ENCODE measurements at regions not wholly inside any gene's neighbourhood (a gene's known extent, or its start where the extent isn't known, plus 50 kb on each side); places are given as distances from the start of the nearest gene placed in this dataset.
"Not testable (repeated sequence)": the region's sequence is repeated elsewhere in the genome, so short reads cannot be mapped to it uniquely, and the experiment has no call there.

GRCh38 chr21:27517177-27517576 is 550.3 kb upstream of the ADAMTS5 start:
- not testable (repeated sequence) for H3K79me2 ChIP-seq (replicated peaks; ENCODE audit: insufficient read depth); H3K27me3 Mint-ChIP-seq (ENCODE audit: insufficient read depth, low read depth, poor library complexity); H3K4me2 ChIP-seq; H3K36me3 ChIP-seq (ENCODE audit: insufficient read depth); H3K4me1 Mint-ChIP-seq; H2AFZ ChIP-seq; H3K27me3 ChIP-seq (ENCODE audit: insufficient read depth); H3F3A ChIP-seq (replicated peaks; ENCODE audit: low read depth); H4K20me1 ChIP-seq (replicated peaks; ENCODE audit: insufficient read depth); H3K27ac ChIP-seq (ENCODE audit: low read depth); H3K9me2 ChIP-seq (ENCODE audit: insufficient read depth); DNase-seq (ENCODE audit: low spot score); H3K27ac Mint-ChIP-seq; H3K4me1 ChIP-seq (ENCODE audit: insufficient read depth); H3K4me3 Mint-ChIP-seq; ATAC-seq; H3K4me3 ChIP-seq
- Mint-ChIP-seq H3K9me3 (peaks cover 48% of the 10 kb centered on the region), H3K36me3 (ENCODE audit: low read depth) (peaks cover 28% of the 10 kb centered on the region)

DNA sequence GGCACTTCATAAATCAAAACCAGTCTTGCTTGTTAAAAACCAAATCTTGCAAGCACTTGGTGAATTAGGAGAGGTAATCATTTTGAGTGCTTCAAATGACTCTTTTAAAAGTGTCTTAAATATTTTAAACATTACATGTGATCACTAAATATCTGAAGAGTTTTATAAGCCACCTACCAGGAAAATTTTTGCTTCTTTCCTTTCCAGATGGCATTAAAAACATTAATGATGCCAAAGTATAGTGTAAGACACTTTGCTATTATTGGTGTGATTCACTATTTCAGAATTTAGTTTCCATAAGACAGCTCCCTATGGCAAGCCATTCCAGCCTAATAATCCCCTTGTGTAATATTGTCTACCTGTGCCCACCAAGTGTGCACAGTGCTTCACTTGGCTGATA is 548.8 kb upstream of the ADAMTS5 start:
- no peak for ATAC-seq
- no peak for DNase-seq (ENCODE audit: low spot score)
- Histone ChIP-seq H3K9me2 (ENCODE audit: insufficient read depth) (0 out of 2 replicates have a peak, but pooled peaks cover 8% of the 10 kb centered on the region), H3K4me3 (no peak overlapping the region), H3K27ac (ENCODE audit: low read depth) (no peak overlapping the region), H3F3A (replicated peaks; ENCODE audit: low read depth) (no peaks in the 10 kb centered on the region), H3K27me3 (ENCODE audit: insufficient read depth) (no peaks in the 10 kb centered on the region), H3K36me3 (ENCODE audit: insufficient read depth) (0 out of 2 replicates have a peak, but pooled peaks cover 8% of the 10 kb centered on the region), H3K4me1 (ENCODE audit: insufficient read depth) (no peaks in the 10 kb centered on the region), H3K4me2 (no peak overlapping the region), H2AFZ (no peak overlapping the region), H3K79me2 (replicated peaks; ENCODE audit: insufficient read depth) (no peaks in the 10 kb centered on the region), H4K20me1 (replicated peaks; ENCODE audit: insufficient read depth) (no peaks in the 10 kb centered on the region)
- Mint-ChIP-seq H3K36me3 (ENCODE audit: low read depth) (peaks cover 22% of the 10 kb centered on the region), H3K4me3 (no peak overlapping the region), H3K4me1 (peaks cover 5% of the 10 kb centered on the region; the same call in 2 of the 3 replicates), H3K27me3 (ENCODE audit: insufficient read depth, low read depth, poor library complexity) (no peaks in the 10 kb centered on the region), H3K27ac (no peak overlapping the region), H3K9me3 (peaks cover 34% of the 10 kb centered on the region)
- no peak for TF ChIP-seq EZH2phosphoT487 (IDR thresholded peaks at IDR 0.05; ENCODE audit: unreplicated experiment)
- no peak for TF ChIP-seq POLR2AphosphoS5 (IDR thresholded peaks at IDR 0.05; ENCODE audit: low read depth)
- no peak for TF ChIP-seq EZH2 (IDR thresholded peaks at IDR 0.05; ENCODE audit: low read depth, unreplicated experiment)
- TF ChIP-seq, protein P1, sequence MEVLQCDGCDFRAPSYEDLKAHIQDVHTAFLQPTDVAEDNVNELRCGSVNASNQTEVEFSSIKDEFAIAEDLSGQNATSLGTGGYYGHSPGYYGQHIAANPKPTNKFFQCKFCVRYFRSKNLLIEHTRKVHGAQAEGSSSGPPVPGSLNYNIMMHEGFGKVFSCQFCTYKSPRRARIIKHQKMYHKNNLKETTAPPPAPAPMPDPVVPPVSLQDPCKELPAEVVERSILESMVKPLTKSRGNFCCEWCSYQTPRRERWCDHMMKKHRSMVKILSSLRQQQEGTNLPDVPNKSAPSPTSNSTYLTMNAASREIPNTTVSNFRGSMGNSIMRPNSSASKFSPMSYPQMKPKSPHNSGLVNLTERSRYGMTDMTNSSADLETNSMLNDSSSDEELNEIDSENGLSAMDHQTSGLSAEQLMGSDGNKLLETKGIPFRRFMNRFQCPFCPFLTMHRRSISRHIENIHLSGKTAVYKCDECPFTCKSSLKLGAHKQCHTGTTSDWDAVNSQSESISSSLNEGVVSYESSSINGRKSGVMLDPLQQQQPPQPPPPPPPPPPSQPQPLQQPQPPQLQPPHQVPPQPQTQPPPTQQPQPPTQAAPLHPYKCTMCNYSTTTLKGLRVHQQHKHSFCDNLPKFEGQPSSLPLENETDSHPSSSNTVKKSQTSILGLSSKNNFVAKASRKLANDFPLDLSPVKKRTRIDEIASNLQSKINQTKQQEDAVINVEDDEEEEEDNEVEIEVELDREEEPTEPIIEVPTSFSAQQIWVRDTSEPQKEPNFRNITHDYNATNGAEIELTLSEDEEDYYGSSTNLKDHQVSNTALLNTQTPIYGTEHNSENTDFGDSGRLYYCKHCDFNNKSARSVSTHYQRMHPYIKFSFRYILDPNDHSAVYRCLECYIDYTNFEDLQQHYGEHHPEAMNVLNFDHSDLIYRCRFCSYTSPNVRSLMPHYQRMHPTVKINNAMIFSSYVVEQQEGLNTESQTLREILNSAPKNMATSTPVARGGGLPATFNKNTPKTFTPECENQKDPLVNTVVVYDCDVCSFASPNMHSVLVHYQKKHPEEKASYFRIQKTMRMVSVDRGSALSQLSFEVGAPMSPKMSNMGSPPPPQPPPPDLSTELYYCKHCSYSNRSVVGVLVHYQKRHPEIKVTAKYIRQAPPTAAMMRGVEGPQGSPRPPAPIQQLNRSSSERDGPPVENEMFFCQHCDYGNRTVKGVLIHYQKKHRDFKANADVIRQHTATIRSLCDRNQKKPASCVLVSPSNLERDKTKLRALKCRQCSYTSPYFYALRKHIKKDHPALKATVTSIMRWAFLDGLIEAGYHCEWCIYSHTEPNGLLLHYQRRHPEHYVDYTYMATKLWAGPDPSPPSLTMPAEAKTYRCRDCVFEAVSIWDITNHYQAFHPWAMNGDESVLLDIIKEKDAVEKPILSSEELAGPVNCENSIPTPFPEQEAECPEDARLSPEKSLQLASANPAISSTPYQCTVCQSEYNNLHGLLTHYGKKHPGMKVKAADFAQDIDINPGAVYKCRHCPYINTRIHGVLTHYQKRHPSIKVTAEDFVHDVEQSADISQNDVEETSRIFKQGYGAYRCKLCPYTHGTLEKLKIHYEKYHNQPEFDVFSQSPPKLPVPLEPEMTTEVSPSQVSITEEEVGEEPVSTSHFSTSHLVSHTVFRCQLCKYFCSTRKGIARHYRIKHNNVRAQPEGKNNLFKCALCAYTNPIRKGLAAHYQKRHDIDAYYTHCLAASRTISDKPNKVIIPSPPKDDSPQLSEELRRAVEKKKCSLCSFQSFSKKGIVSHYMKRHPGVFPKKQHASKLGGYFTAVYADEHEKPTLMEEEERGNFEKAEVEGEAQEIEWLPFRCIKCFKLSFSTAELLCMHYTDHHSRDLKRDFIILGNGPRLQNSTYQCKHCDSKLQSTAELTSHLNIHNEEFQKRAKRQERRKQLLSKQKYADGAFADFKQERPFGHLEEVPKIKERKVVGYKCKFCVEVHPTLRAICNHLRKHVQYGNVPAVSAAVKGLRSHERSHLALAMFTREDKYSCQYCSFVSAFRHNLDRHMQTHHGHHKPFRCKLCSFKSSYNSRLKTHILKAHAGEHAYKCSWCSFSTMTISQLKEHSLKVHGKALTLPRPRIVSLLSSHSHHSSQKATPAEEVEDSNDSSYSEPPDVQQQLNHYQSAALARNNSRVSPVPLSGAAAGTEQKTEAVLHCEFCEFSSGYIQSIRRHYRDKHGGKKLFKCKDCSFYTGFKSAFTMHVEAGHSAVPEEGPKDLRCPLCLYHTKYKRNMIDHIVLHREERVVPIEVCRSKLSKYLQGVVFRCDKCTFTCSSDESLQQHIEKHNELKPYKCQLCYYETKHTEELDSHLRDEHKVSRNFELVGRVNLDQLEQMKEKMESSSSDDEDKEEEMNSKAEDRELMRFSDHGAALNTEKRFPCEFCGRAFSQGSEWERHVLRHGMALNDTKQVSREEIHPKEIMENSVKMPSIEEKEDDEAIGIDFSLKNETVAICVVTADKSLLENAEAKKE (CRISPR knock-in tag; IDR thresholded peaks at IDR 0.05), result no peak
- TF ChIP-seq CREB1 (CRISPR knock-in tag; IDR thresholded peaks at IDR 0.05; ENCODE audit: low read depth), result no peak
- TF ChIP-seq, protein P2, sequence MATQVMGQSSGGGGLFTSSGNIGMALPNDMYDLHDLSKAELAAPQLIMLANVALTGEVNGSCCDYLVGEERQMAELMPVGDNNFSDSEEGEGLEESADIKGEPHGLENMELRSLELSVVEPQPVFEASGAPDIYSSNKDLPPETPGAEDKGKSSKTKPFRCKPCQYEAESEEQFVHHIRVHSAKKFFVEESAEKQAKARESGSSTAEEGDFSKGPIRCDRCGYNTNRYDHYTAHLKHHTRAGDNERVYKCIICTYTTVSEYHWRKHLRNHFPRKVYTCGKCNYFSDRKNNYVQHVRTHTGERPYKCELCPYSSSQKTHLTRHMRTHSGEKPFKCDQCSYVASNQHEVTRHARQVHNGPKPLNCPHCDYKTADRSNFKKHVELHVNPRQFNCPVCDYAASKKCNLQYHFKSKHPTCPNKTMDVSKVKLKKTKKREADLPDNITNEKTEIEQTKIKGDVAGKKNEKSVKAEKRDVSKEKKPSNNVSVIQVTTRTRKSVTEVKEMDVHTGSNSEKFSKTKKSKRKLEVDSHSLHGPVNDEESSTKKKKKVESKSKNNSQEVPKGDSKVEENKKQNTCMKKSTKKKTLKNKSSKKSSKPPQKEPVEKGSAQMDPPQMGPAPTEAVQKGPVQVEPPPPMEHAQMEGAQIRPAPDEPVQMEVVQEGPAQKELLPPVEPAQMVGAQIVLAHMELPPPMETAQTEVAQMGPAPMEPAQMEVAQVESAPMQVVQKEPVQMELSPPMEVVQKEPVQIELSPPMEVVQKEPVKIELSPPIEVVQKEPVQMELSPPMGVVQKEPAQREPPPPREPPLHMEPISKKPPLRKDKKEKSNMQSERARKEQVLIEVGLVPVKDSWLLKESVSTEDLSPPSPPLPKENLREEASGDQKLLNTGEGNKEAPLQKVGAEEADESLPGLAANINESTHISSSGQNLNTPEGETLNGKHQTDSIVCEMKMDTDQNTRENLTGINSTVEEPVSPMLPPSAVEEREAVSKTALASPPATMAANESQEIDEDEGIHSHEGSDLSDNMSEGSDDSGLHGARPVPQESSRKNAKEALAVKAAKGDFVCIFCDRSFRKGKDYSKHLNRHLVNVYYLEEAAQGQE (IDR thresholded peaks at IDR 0.05; ENCODE audit: unreplicated experiment), result no peak
- no peak for TF ChIP-seq NANOG (IDR thresholded peaks at IDR 0.05; ENCODE audit: borderline replicate concordance)
- no peak for TF ChIP-seq JUNB (IDR thresholded peaks at IDR 0.05; ENCODE audit: unreplicated experiment)
- no peak for TF ChIP-seq CTCF (conservative IDR thresholded peaks at IDR 0.05; ENCODE audit: low read depth in 2 of 2)
- TF ChIP-seq, protein P3, sequence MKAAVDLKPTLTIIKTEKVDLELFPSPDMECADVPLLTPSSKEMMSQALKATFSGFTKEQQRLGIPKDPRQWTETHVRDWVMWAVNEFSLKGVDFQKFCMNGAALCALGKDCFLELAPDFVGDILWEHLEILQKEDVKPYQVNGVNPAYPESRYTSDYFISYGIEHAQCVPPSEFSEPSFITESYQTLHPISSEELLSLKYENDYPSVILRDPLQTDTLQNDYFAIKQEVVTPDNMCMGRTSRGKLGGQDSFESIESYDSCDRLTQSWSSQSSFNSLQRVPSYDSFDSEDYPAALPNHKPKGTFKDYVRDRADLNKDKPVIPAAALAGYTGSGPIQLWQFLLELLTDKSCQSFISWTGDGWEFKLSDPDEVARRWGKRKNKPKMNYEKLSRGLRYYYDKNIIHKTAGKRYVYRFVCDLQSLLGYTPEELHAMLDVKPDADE (IDR thresholded peaks at IDR 0.05), result no peak

All from GM23338 (cell line).